SU-DHL-6 (cell line): ENCODE measurements at regions not wholly inside any gene's neighbourhood (a gene's known extent, or its start where the extent isn't known, plus 50 kb on each side); places are given as distances from the start of the nearest gene placed in this dataset.

Source experiments
- H2AFZ ChIP-seq: fragments of 200-600 bp; sonication (generic); 2 replicates; pipeline ENCODE4 v1.6.1; 2014; ENCODE audit warnings: low read depth, mild to moderate bottlenecking, moderate library complexity, mixed read lengths, antibody characterized with exemption, low read length; ENCODE audit not compliant: severe bottlenecking
- H3F3A ChIP-seq: fragments of 200-600 bp; shearing (Covaris generic); 2 replicates; pipeline ENCODE4 v1.6.0; 2016; ENCODE audit warnings: antibody characterized with exemption, mild to moderate bottlenecking; ENCODE audit not compliant: insufficient read depth
- H3K27ac ChIP-seq: fragments of 200-600 bp; sonication (generic); 2 replicates; pipeline ENCODE4 v1.5.1; 2016; ENCODE audit warnings: low read depth, mild to moderate bottlenecking, low read length, moderate library complexity, mixed read lengths
- H3K27me3 ChIP-seq: fragments of 200-600 bp; sonication (generic), shearing (Covaris generic); 2 replicates; pipeline ENCODE4 v1.6.0; 2014; ENCODE audit warnings: mild to moderate bottlenecking, low read length
- H3K36me3 ChIP-seq: fragments of 200-600 bp; sonication (generic); 2 replicates; pipeline ENCODE4 v1.6.1; 2014; ENCODE audit warnings: mild to moderate bottlenecking, low read length, mixed read lengths
- H3K4me2 ChIP-seq: fragments of 300-600, 200-600 bp; shearing (Covaris generic), sonication (generic); 2 replicates; pipeline ENCODE4 v1.6.0; 2014; ENCODE audit warnings: low read length, low read depth, mild to moderate bottlenecking; ENCODE audit not compliant: poor library complexity, severe bottlenecking
- H3K4me3 ChIP-seq: fragments of 200-600 bp; sonication (generic); 2 replicates; pipeline ENCODE4 v1.5.1; 2014; ENCODE audit warnings: antibody characterized with exemption, low read length, mild to moderate bottlenecking, mixed read lengths; ENCODE audit not compliant: insufficient read depth, poor library complexity, severe bottlenecking
- H3K79me2 ChIP-seq: fragments of 200-600 bp; sonication (generic); 2 replicates; pipeline ENCODE4 v1.6.1; 2014; ENCODE audit warnings: mild to moderate bottlenecking, low read length, moderate library complexity; ENCODE audit not compliant: insufficient read depth
- H3K9ac ChIP-seq: fragments of 200-600 bp; sonication (generic); 2 replicates; pipeline ENCODE4 v1.7.0; 2014; ENCODE audit warnings: mild to moderate bottlenecking, low read length
- H3K9me2 ChIP-seq: fragments of 200-600 bp; sonication (generic); replicated peaks from 2 replicates; pipeline ENCODE4 v1.6.1; 2014; ENCODE audit warnings: low read length; ENCODE audit not compliant: insufficient read depth
- H3K9me3 ChIP-seq: fragments of 200-600 bp; sonication (generic); 2 replicates; pipeline ENCODE4 v1.6.1; 2014; ENCODE audit warnings: low read length, mixed read lengths; ENCODE audit not compliant: insufficient read depth
- H4K20me1 ChIP-seq: fragments of 200-600 bp; sonication (generic); 2 replicates; pipeline ENCODE4 v1.6.1; 2014; ENCODE audit warnings: low read depth, mild to moderate bottlenecking, antibody characterized with exemption, low read length, moderate library complexity, mixed read lengths
- CTCF ChIP-seq: fragments of 200-600 bp; sonication (generic); IDR thresholded peaks from one replicate; pipeline ENCODE4 v1.5.1; 2017; ENCODE audit warnings: antibody characterized with exemption, mild to moderate bottlenecking, low read length, moderate library complexity; ENCODE audit not compliant: insufficient read depth, poor library complexity, severe bottlenecking
- EZH2phosphoT487 ChIP-seq: fragments of 200-600 bp; sonication (generic), shearing (Covaris generic); conservative IDR thresholded peaks from 2 replicates; pipeline ENCODE4 v1.6.1; 2018; ENCODE audit warnings: mild to moderate bottlenecking, antibody characterized with exemption, low read length, moderate library complexity, mixed read lengths

DNA sequence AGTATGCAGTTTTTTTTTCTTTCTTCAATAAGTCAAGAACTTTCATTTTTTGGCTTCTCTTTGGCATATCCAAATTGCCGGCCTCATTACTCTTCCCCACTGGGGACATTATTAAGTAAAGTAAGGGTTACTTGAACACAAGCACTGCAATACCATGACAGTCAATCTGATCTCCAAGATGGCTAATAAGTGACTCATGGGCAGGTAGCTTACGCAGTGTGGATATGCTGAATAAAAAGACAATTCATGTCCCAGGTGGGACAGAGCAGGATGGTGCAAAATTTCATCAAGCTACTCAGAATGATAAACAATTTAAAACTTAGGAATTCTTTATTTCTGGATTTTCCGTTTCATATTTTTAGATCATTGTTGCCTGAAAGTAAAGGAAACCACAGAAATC lies 671.8 kb downstream of the ACTL7B start:
- H3F3A ChIP-seq: no peaks in the 10 kb centered on the region
- no peaks in the 10 kb centered on the region for H3K9me3 ChIP-seq
- H3K27ac ChIP-seq: no peak overlapping the region
- no peaks in the 10 kb centered on the region for H4K20me1 ChIP-seq
- no peaks in the 10 kb centered on the region for H3K79me2 ChIP-seq
- no peak overlapping the region for H3K4me3 ChIP-seq
- no peaks in the 10 kb centered on the region for H3K27me3 ChIP-seq
- H3K9ac ChIP-seq: no peak overlapping the region
- no peaks in the 10 kb centered on the region for H3K36me3 ChIP-seq
- H2AFZ ChIP-seq: no peak overlapping the region
- TF ChIP-seq CTCF (no peak), EZH2phosphoT487 (no peak)
- no peaks in the 10 kb centered on the region for H3K9me2 ChIP-seq
- H3K4me2 ChIP-seq: no peak overlapping the region

GRCh38 chr9:108182950-108183381 lies 672.8 kb downstream of the ACTL7B start:
- Histone ChIP-seq H3K4me3 (no peak overlapping the region), H2AFZ (no peak overlapping the region), H3K27ac (no peak overlapping the region), H3K79me2 (no peaks in the 10 kb centered on the region), H4K20me1 (no peaks in the 10 kb centered on the region), H3K27me3 (no peaks in the 10 kb centered on the region), H3K4me2 (no peak overlapping the region), H3K9me3 (no peaks in the 10 kb centered on the region), H3K9me2 (no peaks in the 10 kb centered on the region), H3K36me3 (no peaks in the 10 kb centered on the region), H3F3A (no peaks in the 10 kb centered on the region), H3K9ac (no peak overlapping the region)
- TF ChIP-seq CTCF (no peak), EZH2phosphoT487 (no peak)

GRCh38 chr9:108182270-108182669 lies 673.5 kb downstream of the ACTL7B start:
- H3F3A ChIP-seq: no peaks in the 10 kb centered on the region
- H3K27me3 ChIP-seq: no peaks in the 10 kb centered on the region
- H3K79me2 ChIP-seq: no peaks in the 10 kb centered on the region
- TF ChIP-seq CTCF: no peak
- TF ChIP-seq EZH2phosphoT487: no peak
- H3K4me3 ChIP-seq: no peak overlapping the region
- H3K9me3 ChIP-seq: no peaks in the 10 kb centered on the region
- H3K9me2 ChIP-seq: no peaks in the 10 kb centered on the region
- H3K9ac ChIP-seq: no peak overlapping the region
- no peak overlapping the region for H3K27ac ChIP-seq
- H3K36me3 ChIP-seq: no peaks in the 10 kb centered on the region
- no peaks in the 10 kb centered on the region for H4K20me1 ChIP-seq
- H2AFZ ChIP-seq: no peak overlapping the region
- H3K4me2 ChIP-seq: no peak overlapping the region
